Heart left ventricle (tissue), 16 donors: ENCODE measurements at regions not wholly inside any gene's neighbourhood (a gene's known extent, or its start where the extent isn't known, plus 50 kb on each side); places are given as distances from the start of the nearest gene placed in this dataset.

Experiments
- ATAC-seq, 4 donors: fragments of 200-7000 bp; cut with Tn5 transposase; one replicate each; pipeline ENCODE4 v1.9.1; 2020 to 2022; ENCODE audit warnings: moderate library complexity in 4 of 4, mild to moderate bottlenecking in 3 of 4, moderate number of reproducible peaks in 1 of 4
- DNase-seq, 5 donors: peaks; one replicate each; pipeline ENCODE4 v3.0.0-alpha.2; 2020
- H3K27ac ChIP-seq, 12 donors: fragments of 200-600 bp; sonication (generic) in 4 of 12; one replicate each; pipeline versions ENCODE4 v1.5.0 to v1.8.0; 2016 to 2022; ENCODE audit warnings: mild to moderate bottlenecking in 2 of 12
- H3K27me3 ChIP-seq, 9 donors: fragments of 200-600 bp; sonication (generic) in 2 of 9; one replicate each; pipeline versions ENCODE4 v1.5.1 to v1.8.0; 2016 to 2022; ENCODE audit warnings: mild to moderate bottlenecking in 3 of 9
- H3K36me3 ChIP-seq, 9 donors: fragments of 200-600 bp; sonication (generic) in 2 of 9; one replicate each; pipeline versions ENCODE4 v1.5.0 to v1.8.0; 2018 to 2022; ENCODE audit warnings: mild to moderate bottlenecking in 2 of 9
- H3K4me1 ChIP-seq, 12 donors: fragments of 200-600 bp; sonication (generic) in 4 of 12; one replicate each; pipeline versions ENCODE4 v1.5.0 to v1.8.0; 2016 to 2022; ENCODE audit warnings: mild to moderate bottlenecking in 3 of 12
- H3K4me3 ChIP-seq, 12 donors: fragments of 200-600 bp; sonication (generic) in 4 of 12; one replicate each; pipeline versions ENCODE4 v1.5.0 to v1.8.0; 2017 to 2022; ENCODE audit warnings: mild to moderate bottlenecking in 9 of 12, moderate library complexity in 4 of 12
- H3K9me3 ChIP-seq, 12 donors: fragments of 200-600 bp; sonication (generic) in 4 of 12; one replicate each; pipeline versions ENCODE4 v1.5.0 to v1.8.0; 2016 to 2022; ENCODE audit warnings: mild to moderate bottlenecking in 1 of 12
- CTCF ChIP-seq, 12 donors: fragments of 200-600 bp; sonication (generic) in 4 of 12; IDR thresholded peaks; one replicate each; pipeline versions ENCODE4 v1.5.0 to v1.8.0; 2018 to 2022; ENCODE audit warnings: antibody characterized with exemption in 12 of 12, mild to moderate bottlenecking in 5 of 12
- POLR2A ChIP-seq, 2 donors: fragments of 450-650 bp; IDR thresholded peaks; one replicate each; pipeline ENCODE4 v1.6.1; 2017; ENCODE audit warnings: antibody characterized with exemption in 2 of 2, mild to moderate bottlenecking in 2 of 2, moderate library complexity in 2 of 2
- WGBS, 4 donors: extraction: QIAGEN DNeasy Blood & Tissue Kit in 2 of 4; methylation state at CpG; one replicate each; pipeline versions ENCODE4 v1.1.5 to v1.1.7; 2013 to 2018; 5-methylcytosine and 5-hydroxymethylcytosine counted together
- intact Hi-C, 10 donors: fragments of 100-400 bp; cut with DNase I; formaldehyde crosslinking; loops; one replicate each; pipeline versions ENCODE4 v1.11.1 to v1.14.2; 2022
- donor health status: ischemic (EF 13 %, LVEDD 7.1; RV severe dilation, severe dysfunction).
- donor health status: healthy with polysubstance abuse.
- donor health status: DM: no; HTN: yes; CAD: no.
- donor health status: DM: no; HTN: no; CAD: no.
- donor health status: ischemic (EF 25% LVEDD 6.9; RV normal size, moderate dysfunction).
- donor health status: ischemic (EF 25% LVEDD 5.7; RV mildly dilated, moderate dysfunction).
- donor health status: healthy.
- donor health status: DM: yes; HTN: yes; CAD: no.
- donor health status: ischemic (EF 35%, LVEDD 5.7; RV mildly dilated, moderate dysfunction).
- donor health status: nonischemic (EF 11% LVEDD 7.7; RV severe dilation, severe dysfunction).
- donor health status: DM: yes; HTN: yes; CAD: no.
- donor health status: PGD.
- donor health status: ischemic (EF 29% LVEDD 5.4; RV normal size, mild dysfunction).
- donor health status: nonischemic (EF 23%, LVEDD 6.1; RV moderate dilation, normal function).

- H3K36me3 ChIP-seq: no peaks in the 10 kb centered on the region
- no peak overlapping the region for H3K4me3 ChIP-seq
- no peaks in the 10 kb centered on the region for H3K27me3 ChIP-seq
- H3K4me1 ChIP-seq: no peaks in the 10 kb centered on the region
- TF ChIP-seq CTCF (IDR thresholded peaks at IDR 0.05) (no peak), POLR2A (IDR thresholded peaks at IDR 0.05) (no peak)
- H3K9me3 ChIP-seq: no peaks in the 10 kb centered on the region
- DNase-seq (no peak), ATAC-seq (no peak)
- H3K27ac ChIP-seq: no peak overlapping the region
- WGBS, 4 donors: 86 to 91% (median 89%) methylated on average over 5 of the region's 5 CpGs
- intact Hi-C loops: no loop called here
These were observed 404.4 kb upstream of the SYT4 start for GRCh38 chr18:43681661-43682060.

GRCh38 chr18:43682196-43682595 is 404.9 kb upstream of the SYT4 start:
- Histone ChIP-seq H3K27me3 (no peaks in the 10 kb centered on the region), H3K4me3 (no peak overlapping the region), H3K27ac (no peak overlapping the region), H3K4me1 (no peaks in the 10 kb centered on the region), H3K9me3 (no peaks in the 10 kb centered on the region), H3K36me3 (no peaks in the 10 kb centered on the region)
- ATAC-seq: no peak
- TF ChIP-seq POLR2A (IDR thresholded peaks at IDR 0.05) (no peak), CTCF (IDR thresholded peaks at IDR 0.05) (no peak)
- no peak for DNase-seq
- intact Hi-C loops: no loop called here
- WGBS, 4 donors: 84 to 90% (median 86%) methylated on average over 7 of the region's 7 CpGs

- TF ChIP-seq POLR2A (IDR thresholded peaks at IDR 0.05) (no peak), CTCF (IDR thresholded peaks at IDR 0.05) (no peak)
- no peaks in the 10 kb centered on the region for H3K27me3 ChIP-seq
- no peaks in the 10 kb centered on the region for H3K4me1 ChIP-seq
- no peaks in the 10 kb centered on the region for H3K36me3 ChIP-seq
- ATAC-seq: no peak
- WGBS, 4 donors: 95 to 98% (median 96%) methylated on average over 1 of the region's 1 CpG
- intact Hi-C loops: no loop called here
- DNase-seq: no peak
- H3K4me3 ChIP-seq: no peak overlapping the region
- peaks cover 0 to 12% (median 2%) of the 10 kb centered on the region in 12 donors for H3K9me3 ChIP-seq
- no peak overlapping the region for H3K27ac ChIP-seq
These were observed 409.4 kb upstream of the SYT4 start for GRCh38 chr18:43686709-43687108.

- Histone ChIP-seq H3K4me1 (no peaks in the 10 kb centered on the region), H3K27ac (no peak overlapping the region), H3K27me3 (no peaks in the 10 kb centered on the region), H3K4me3 (no peak overlapping the region), H3K36me3 (no peaks in the 10 kb centered on the region), H3K9me3 (peaks cover 0 to 17% (median 2%) of the 10 kb centered on the region in 12 donors)
- intact Hi-C loops: no loop called here
- ATAC-seq (no peak), DNase-seq (no peak)
- WGBS, 4 donors: 58 to 66% (median 65%) methylated on average over 4 of the region's 4 CpGs
- TF ChIP-seq POLR2A (IDR thresholded peaks at IDR 0.05) (no peak), CTCF (IDR thresholded peaks at IDR 0.05) (no peak)
These were observed 414.9 kb upstream of the SYT4 start for GRCh38 chr18:43692099-43692690.
